GM19438 (cell line): ENCODE measurements at regions not wholly inside any gene's neighbourhood (a gene's known extent, or its start where the extent isn't known, plus 50 kb on each side); places are given as distances from the start of the nearest gene placed in this dataset.
"Not testable (repeated sequence)": the region's sequence is repeated elsewhere in the genome, so short reads cannot be mapped to it uniquely, and the experiment has no call there.

Experiments
- ATAC-seq: cut with Tn5 transposase; IDR thresholded peaks from one replicate; pipeline ENCODE4 v1.9.1; 2021; ENCODE audit warnings: low read depth; ENCODE audit not compliant: unreplicated experiment

GRCh38 chr16:29248306-29248939, 158.1 kb downstream of the NPIPB11 start:
- ATAC-seq = not testable (repeated sequence)

- ATAC-seq = not testable (repeated sequence)
Observed at GRCh38 chr16:29246091-29246490, 160.4 kb downstream of the NPIPB11 start.

GRCh38 chr16:29237971-29238370, 168.5 kb downstream of the NPIPB11 start:
- no peak for ATAC-seq

DNA sequence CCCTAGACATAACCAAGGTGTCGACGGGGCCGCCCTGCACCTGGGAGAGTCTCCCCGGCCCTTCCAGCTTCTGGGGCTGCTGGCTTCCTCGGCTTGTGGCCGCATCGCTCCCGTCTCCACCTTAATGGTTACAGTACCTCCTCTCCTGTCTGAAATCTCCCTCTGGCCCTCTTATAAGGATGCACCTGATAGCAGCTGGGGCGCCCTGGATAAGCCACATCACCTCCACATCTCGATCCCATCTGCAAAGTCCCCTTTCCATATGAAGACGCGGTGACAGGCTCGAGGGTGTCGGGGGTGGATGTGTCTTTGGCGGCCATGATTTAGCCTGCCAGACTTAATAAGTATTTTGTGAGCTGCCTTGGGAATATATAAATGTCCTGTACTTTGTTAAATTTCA, 169.0 kb downstream of the NPIPB11 start:
- not testable (repeated sequence) for ATAC-seq

- not testable (repeated sequence) for ATAC-seq
Observed at GRCh38 chr16:29237023-29237422, 169.5 kb downstream of the NPIPB11 start.

- not testable (repeated sequence) for ATAC-seq
Observed at GRCh38 chr16:29235836-29236370, 170.6 kb downstream of the NPIPB11 start.

DNA sequence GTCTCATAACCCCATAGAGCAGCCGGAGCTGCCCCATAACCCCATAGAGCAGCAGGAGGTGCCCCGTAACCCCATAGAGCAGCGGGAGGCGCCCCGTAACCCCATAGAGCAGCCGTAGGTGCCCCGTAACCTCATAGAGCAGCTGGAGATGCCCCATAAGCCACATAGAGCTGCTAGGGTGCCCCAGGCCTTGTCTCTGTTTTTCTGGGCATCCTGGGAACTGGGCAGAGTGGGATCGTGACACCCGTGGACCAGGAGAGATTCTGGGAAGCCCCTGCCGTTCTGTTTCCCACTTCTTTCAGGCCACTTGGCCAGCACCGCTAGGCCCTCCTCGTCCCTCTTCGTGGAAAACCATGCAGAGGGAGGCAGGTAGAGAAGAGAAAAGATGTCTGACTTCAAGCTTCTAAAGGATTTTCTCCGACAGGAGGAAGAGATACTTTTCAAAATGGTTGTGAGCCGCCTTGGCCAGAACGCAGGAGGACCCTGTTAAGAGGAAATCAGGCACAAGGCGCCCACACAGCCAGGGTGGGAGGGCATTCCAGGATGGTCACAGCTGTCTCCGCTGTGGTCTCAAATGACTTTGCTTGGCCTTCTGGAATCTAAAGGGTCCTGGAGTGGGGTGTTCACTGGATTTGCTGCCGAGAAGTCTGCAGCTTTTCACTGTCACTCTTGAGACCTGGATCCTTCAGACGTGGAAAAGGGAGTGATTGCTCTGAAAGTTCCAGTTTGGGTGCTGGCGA, 171.8 kb downstream of the NPIPB11 start:
- not testable (repeated sequence) for ATAC-seq

GRCh38 chr16:29233705-29234404, 172.7 kb downstream of the NPIPB11 start:
- ATAC-seq = not testable (repeated sequence)

GRCh38 chr16:29232811-29233704, 173.5 kb downstream of the NPIPB11 start:
- ATAC-seq = no peak

DNA sequence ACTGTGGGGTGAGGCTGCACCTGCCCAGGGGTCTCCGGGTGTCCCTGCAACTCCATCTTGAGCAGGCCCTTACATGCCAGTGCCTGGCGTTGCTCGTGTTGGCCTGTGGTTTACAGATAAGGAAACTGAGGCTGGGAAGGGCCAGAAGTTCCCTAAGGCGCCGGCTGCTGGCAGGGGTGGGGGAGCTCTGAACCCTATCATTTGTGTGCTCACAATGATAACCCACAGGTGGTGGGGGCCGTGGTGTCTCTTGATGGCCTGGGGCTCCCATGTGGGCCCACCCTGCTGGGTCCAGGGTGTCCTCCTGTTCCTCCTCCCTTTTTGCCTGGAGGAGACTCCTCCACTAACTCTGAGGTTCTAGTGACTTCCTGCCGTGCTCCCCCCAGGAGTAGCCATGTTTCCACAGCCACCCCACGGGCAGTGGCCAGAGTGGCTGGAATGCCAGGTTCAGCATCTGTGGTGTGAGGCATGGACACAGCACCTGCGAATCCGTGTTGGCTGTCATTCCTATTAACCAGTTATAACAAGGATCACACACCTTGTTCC, 174.3 kb downstream of the NPIPB11 start:
- ATAC-seq = not testable (repeated sequence)

GRCh38 chr16:29231244-29231643, 175.3 kb downstream of the NPIPB11 start:
- no peak for ATAC-seq

DNA sequence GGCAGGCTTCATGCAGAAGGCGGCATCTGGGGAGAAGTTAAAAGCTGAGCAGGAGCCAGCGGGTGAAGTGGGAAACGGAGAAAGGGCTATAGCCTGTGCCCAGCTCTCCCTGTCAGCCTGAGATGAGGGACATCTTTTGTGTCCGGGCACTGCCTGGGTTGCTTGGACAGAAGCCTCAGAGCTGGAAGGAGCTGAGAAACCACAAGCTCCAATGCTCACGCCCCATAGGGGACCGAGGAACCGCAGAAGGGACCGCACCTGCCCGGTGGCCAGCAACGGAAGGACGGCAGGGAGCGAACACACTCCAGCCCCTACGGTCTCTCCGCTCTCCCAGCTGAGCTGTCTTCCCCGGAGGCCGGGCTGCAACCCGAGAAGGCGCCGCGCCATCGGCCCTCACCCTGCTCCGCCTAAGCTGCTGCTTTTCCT, 175.8 kb downstream of the NPIPB11 start:
- no peak for ATAC-seq

- not testable (repeated sequence) for ATAC-seq
Observed at GRCh38 chr16:29230006-29230668, 176.4 kb downstream of the NPIPB11 start.

DNA sequence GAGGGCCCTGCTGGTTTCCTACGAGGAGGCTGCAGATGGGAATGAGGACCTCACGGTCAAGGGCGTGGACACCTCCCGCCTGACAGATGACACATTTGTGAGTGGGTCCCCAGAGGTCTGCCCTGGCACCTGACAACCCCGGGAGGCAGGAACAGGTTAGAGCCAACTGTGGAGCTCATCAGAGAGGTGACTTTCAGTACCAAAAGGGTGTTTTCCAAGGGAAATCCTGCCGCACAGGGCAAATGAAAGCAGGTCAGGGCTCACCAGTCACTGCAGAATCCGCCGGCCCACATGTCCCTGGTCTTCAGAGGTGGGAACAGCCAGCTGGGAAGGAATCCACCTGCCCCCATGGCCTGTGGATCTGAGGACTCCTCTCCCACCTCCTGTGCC, 176.9 kb downstream of the NPIPB11 start:
- not testable (repeated sequence) for ATAC-seq

DNA sequence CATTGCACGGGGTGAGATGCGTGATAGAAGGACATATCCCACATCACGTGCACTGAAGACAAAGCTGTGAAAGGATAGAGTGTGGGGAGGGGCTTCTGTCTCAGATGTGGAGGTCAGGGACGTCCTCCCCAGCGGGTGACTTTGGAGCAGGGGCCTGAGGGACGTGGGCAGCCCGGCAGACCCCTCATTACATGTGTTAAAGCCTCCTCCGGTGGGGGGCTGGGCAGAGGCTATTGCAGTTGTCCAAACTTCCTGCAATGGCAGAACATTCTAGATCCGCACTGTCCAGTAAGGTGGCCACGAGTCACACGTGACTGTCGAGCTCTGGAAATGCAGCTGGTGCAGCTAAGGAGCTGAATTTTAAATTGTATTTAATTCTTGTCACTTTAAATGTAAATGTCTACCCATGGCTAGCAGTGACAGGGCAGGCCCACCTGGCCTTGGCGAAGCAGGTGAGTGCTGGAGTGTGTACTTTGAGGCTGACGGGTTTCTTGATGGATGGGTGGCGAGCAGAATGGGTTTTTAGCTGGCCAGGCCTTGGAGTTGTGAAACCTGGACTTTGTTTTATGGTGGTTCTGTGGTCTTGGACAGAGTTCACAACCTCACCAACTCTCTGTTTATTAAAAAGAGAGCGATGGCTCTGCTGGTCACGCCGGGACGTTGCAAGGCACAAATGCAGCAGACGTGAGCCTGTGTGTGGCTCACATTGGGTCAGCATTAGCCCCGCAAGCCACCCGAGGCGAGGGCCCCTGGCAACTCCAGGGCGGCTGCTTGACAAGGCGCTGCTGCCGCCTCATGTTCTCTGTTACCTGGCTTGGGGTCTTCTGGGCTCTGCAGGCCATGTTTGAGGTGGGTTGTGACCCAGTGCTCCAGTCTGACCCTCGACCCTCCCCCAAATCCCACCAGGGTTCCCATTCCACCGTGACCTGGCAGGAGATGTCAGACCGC, 177.6 kb downstream of the NPIPB11 start:
- ATAC-seq = not testable (repeated sequence)

- ATAC-seq = not testable (repeated sequence)
Observed at GRCh38 chr16:29227751-29228663, 178.5 kb downstream of the NPIPB11 start.

GRCh38 chr16:29226782-29227181, 179.7 kb downstream of the NPIPB11 start:
- no peak for ATAC-seq
